Mesendoderm (in vitro differentiated cells): ENCODE measurements at regions not wholly inside any gene's neighbourhood (a gene's known extent, or its start where the extent isn't known, plus 50 kb on each side); places are given as distances from the start of the nearest gene placed in this dataset.

Source experiments
- DNase-seq: peaks from one replicate; pipeline ENCODE4 v3.0.0; 2013
- H2AK5ac ChIP-seq: 2 replicates; pipeline ENCODE4 v1.6.1; 2013; ENCODE audit warnings: low read length, inconsistent platforms
- H2BK120ac ChIP-seq: 2 replicates; pipeline ENCODE4 v1.6.1; 2013; ENCODE audit warnings: low read depth, mild to moderate bottlenecking, low read length, moderate library complexity, mixed read lengths
- H2BK15ac ChIP-seq: replicated peaks from 2 replicates; pipeline ENCODE4 v1.6.1; 2013; ENCODE audit warnings: low read depth, mild to moderate bottlenecking, moderate library complexity
- H2BK5ac ChIP-seq: 2 replicates; pipeline ENCODE4 v1.6.1; 2013; ENCODE audit warnings: low read length, inconsistent platforms
- H3K18ac ChIP-seq: 2 replicates; pipeline ENCODE4 v1.6.1; 2013; ENCODE audit warnings: mild to moderate bottlenecking, low read length, mixed read lengths
- H3K23ac ChIP-seq: one replicate; pipeline ENCODE4 v1.6.1; 2013; ENCODE audit warnings: low read length
- H3K27ac ChIP-seq: 2 replicates; pipeline ENCODE4 v1.5.1; 2013; ENCODE audit warnings: low read depth, mild to moderate bottlenecking, inconsistent platforms, low read length, moderate library complexity
- H3K27me3 ChIP-seq: 2 replicates; pipeline ENCODE4 v1.6.1; 2013; ENCODE audit warnings: low read length, control low read depth, mild to moderate bottlenecking, inconsistent platforms; ENCODE audit not compliant: insufficient read depth, poor library complexity
- H3K36me3 ChIP-seq: 2 replicates; pipeline ENCODE4 v1.6.1; 2013; ENCODE audit warnings: low read length, inconsistent platforms; ENCODE audit not compliant: control insufficient read depth, insufficient read depth
- H3K4ac ChIP-seq: one replicate; pipeline ENCODE4 v1.6.1; 2013; ENCODE audit warnings: low read depth, mild to moderate bottlenecking, low read length, moderate library complexity
- H3K4me1 ChIP-seq: 2 replicates; pipeline ENCODE4 v1.6.1; 2013; ENCODE audit warnings: low read depth, low read length, inconsistent platforms; ENCODE audit not compliant: control insufficient read depth
- H3K4me2 ChIP-seq: 2 replicates; pipeline ENCODE4 v1.6.1; 2013; ENCODE audit warnings: low read length
- H3K4me3 ChIP-seq: 2 replicates; pipeline ENCODE4 v1.5.1; 2013; ENCODE audit warnings: mild to moderate bottlenecking, low read length
- H3K56ac ChIP-seq: one replicate; pipeline ENCODE4 v1.6.1; 2013; ENCODE audit warnings: low read length
- H3K79me1 ChIP-seq: 2 replicates; pipeline ENCODE4 v1.6.1; 2013; ENCODE audit warnings: low read length, inconsistent platforms
- H3K79me2 ChIP-seq: 2 replicates; pipeline ENCODE4 v1.6.1; 2013; ENCODE audit warnings: mild to moderate bottlenecking, low read length; ENCODE audit not compliant: control insufficient read depth, insufficient read depth
- H3K9ac ChIP-seq: 2 replicates; pipeline ENCODE4 v1.6.1; 2013; ENCODE audit warnings: low read length, inconsistent platforms
- H4K5ac ChIP-seq: one replicate; pipeline ENCODE4 v1.6.1; 2013; ENCODE audit warnings: low read length
- H4K8ac ChIP-seq: one replicate; pipeline ENCODE4 v1.6.1; 2013; ENCODE audit warnings: low read depth, mild to moderate bottlenecking, control low read depth, low read length, moderate library complexity
- WGBS: extraction: QIAGEN DNeasy Blood & Tissue Kit; methylation state at CpG from one replicate; pipeline ENCODE4 v1.1.7; 2013; ENCODE audit warnings: low lambda C conversion rate, missing lambda C conversion rate; ENCODE audit not compliant: insufficient coverage; ENCODE audit errors: extremely low coverage; 5-methylcytosine and 5-hydroxymethylcytosine counted together

GRCh38 chr13:111472083-111472482, 151.6 kb downstream of the TEX29 start:
- no peaks in the 10 kb centered on the region for H3K4me1 ChIP-seq
- no peak for DNase-seq
- no peak overlapping the region for H4K5ac ChIP-seq

GRCh38 chr13:111472559-111473460, 152.4 kb downstream of the TEX29 start:
- Histone ChIP-seq H2BK120ac (no peak overlapping the region), H3K79me2 (no peaks in the 10 kb centered on the region)
- no CpG with 5 or more reads among the region's 19 CpGs for WGBS

More at GRCh38 chr13:111472083-111472482, 151.6 kb downstream of the TEX29 start:
- no peak overlapping the region for H2BK15ac ChIP-seq
- no peak overlapping the region for H3K4me3 ChIP-seq
- H2AK5ac ChIP-seq = no peak overlapping the region
- no peak overlapping the region for H2BK120ac ChIP-seq
- no peaks in the 10 kb centered on the region for H3K79me2 ChIP-seq
- no peak overlapping the region for H3K4ac ChIP-seq
- WGBS = no CpG with 5 or more reads among the region's 10 CpGs
- no peaks in the 10 kb centered on the region for H3K36me3 ChIP-seq
- no peak overlapping the region for H4K8ac ChIP-seq
- H2BK5ac ChIP-seq = no peak overlapping the region
- no peak overlapping the region for H3K18ac ChIP-seq
- no peak overlapping the region for H3K23ac ChIP-seq
- H3K9ac ChIP-seq = no peak overlapping the region
- H3K27me3 ChIP-seq = no peaks in the 10 kb centered on the region
- H3K4me2 ChIP-seq = no peak overlapping the region
- H3K27ac ChIP-seq = no peak overlapping the region
- no peaks in the 10 kb centered on the region for H3K79me1 ChIP-seq
- no peak overlapping the region for H3K56ac ChIP-seq

GRCh38 chr13:111474136-111475002, 153.9 kb downstream of the TEX29 start:
- Histone ChIP-seq H3K79me1 (no peaks in the 10 kb centered on the region), H3K4me1 (no peaks in the 10 kb centered on the region), H3K4me2 (no peak overlapping the region), H3K4ac (no peak overlapping the region), H4K8ac (no peak overlapping the region), H3K4me3 (no peak overlapping the region), H3K23ac (no peak overlapping the region), H2AK5ac (no peak overlapping the region), H2BK5ac (no peak overlapping the region), H2BK120ac (no peak overlapping the region), H3K56ac (no peak overlapping the region), H3K36me3 (no peaks in the 10 kb centered on the region), H4K5ac (no peak overlapping the region), H3K9ac (no peak overlapping the region), H3K27me3 (no peaks in the 10 kb centered on the region), H3K27ac (no peak overlapping the region), H2BK15ac (no peak overlapping the region), H3K79me2 (no peaks in the 10 kb centered on the region), H3K18ac (no peak overlapping the region)
- peak; percentile 65 for DNase-seq
- WGBS = no CpG with 5 or more reads among the region's 23 CpGs

More at GRCh38 chr13:111472559-111473460, 152.4 kb downstream of the TEX29 start:
- H2BK15ac ChIP-seq = no peak overlapping the region
- no peak overlapping the region for H3K9ac ChIP-seq
- H3K27ac ChIP-seq = no peak overlapping the region
- no peak overlapping the region for H2AK5ac ChIP-seq
- no peak overlapping the region for H4K8ac ChIP-seq
- H3K4me2 ChIP-seq = no peak overlapping the region
- no peak overlapping the region for H2BK5ac ChIP-seq
- H3K36me3 ChIP-seq = no peaks in the 10 kb centered on the region
- H3K4me3 ChIP-seq = no peak overlapping the region
- H3K56ac ChIP-seq = no peak overlapping the region
- H3K79me1 ChIP-seq = no peaks in the 10 kb centered on the region
- H3K4ac ChIP-seq = no peak overlapping the region
- DNase-seq = no peak
- H3K23ac ChIP-seq = no peak overlapping the region
- no peak overlapping the region for H4K5ac ChIP-seq
- H3K18ac ChIP-seq = no peak overlapping the region
- H3K27me3 ChIP-seq = no peaks in the 10 kb centered on the region
- H3K4me1 ChIP-seq = no peaks in the 10 kb centered on the region

GRCh38 chr13:111475488-111475887, 155.0 kb downstream of the TEX29 start:
- no CpG with 5 or more reads among the region's 8 CpGs for WGBS
- Histone ChIP-seq H3K56ac (no peak overlapping the region), H3K36me3 (no peaks in the 10 kb centered on the region), H3K9ac (no peak overlapping the region), H2AK5ac (no peak overlapping the region), H3K79me1 (no peaks in the 10 kb centered on the region), H2BK120ac (no peak overlapping the region), H3K4me1 (no peaks in the 10 kb centered on the region), H3K79me2 (no peaks in the 10 kb centered on the region), H2BK5ac (no peak overlapping the region), H3K23ac (no peak overlapping the region), H4K8ac (no peak overlapping the region), H4K5ac (no peak overlapping the region), H3K4me3 (no peak overlapping the region), H2BK15ac (no peak overlapping the region), H3K4me2 (no peak overlapping the region), H3K27me3 (no peaks in the 10 kb centered on the region), H3K4ac (no peak overlapping the region), H3K27ac (no peak overlapping the region), H3K18ac (no peak overlapping the region)
- no peak for DNase-seq

GRCh38 chr13:111476197-111476596, 155.8 kb downstream of the TEX29 start:
- no peak overlapping the region for H3K4ac ChIP-seq
- H3K4me3 ChIP-seq = no peak overlapping the region
- H3K56ac ChIP-seq = no peak overlapping the region
- H4K5ac ChIP-seq = no peak overlapping the region
- no peaks in the 10 kb centered on the region for H3K79me2 ChIP-seq
- WGBS = no CpG with 5 or more reads among the region's 6 CpGs
- no peak overlapping the region for H2AK5ac ChIP-seq
- no peak overlapping the region for H2BK120ac ChIP-seq
- H3K27me3 ChIP-seq = no peaks in the 10 kb centered on the region
- no peak overlapping the region for H3K27ac ChIP-seq
- H3K36me3 ChIP-seq = no peaks in the 10 kb centered on the region
- no peaks in the 10 kb centered on the region for H3K4me1 ChIP-seq
- no peak overlapping the region for H4K8ac ChIP-seq
- no peak overlapping the region for H2BK5ac ChIP-seq
- no peak overlapping the region for H3K9ac ChIP-seq
- H3K79me1 ChIP-seq = no peaks in the 10 kb centered on the region
- no peak overlapping the region for H3K4me2 ChIP-seq
- H3K23ac ChIP-seq = no peak overlapping the region
- no peak overlapping the region for H3K18ac ChIP-seq
- DNase-seq = no peak
- no peak overlapping the region for H2BK15ac ChIP-seq
